Natural killer cell treated with Interleukin-12 subunit alpha and Interleukin-12 subunit beta and Interleukin-15 and Interleukin-18, amount 100 ng/mL, for 72 hours (primary cell): ENCODE measurements at regions not wholly inside any gene's neighbourhood (a gene's known extent, or its start where the extent isn't known, plus 50 kb on each side); places are given as distances from the start of the nearest gene placed in this dataset.
"Not testable (repeated sequence)": the region's sequence is repeated elsewhere in the genome, so short reads cannot be mapped to it uniquely, and the experiment has no call there.

Experiments used
- ATAC-seq, 2 donors: fragments of 150-1000 bp; cut with Tn5 transposase in 1 of 2; sonication (Bioruptor Pico), chemical (Tn5 transposase) in 1 of 2; 2 replicates each; pipeline ENCODE4 v1.10.0; 2021
- DNase-seq: peaks from one replicate; pipeline ENCODE4 v3.0.0; 2022; ENCODE audit warnings: low spot score
- H3K27ac Mint-ChIP-seq, 2 donors: 1 replicate in 1 of 2; 2 replicates in 1 of 2; pipeline ENCODE4 v1.8.0; 2022; ENCODE audit warnings: mixed read lengths in 2 of 2, mild to moderate bottlenecking in 1 of 2, moderate library complexity in 1 of 2
- H3K27me3 Mint-ChIP-seq, 2 donors: 1 replicate in 1 of 2; 2 replicates in 1 of 2; pipeline ENCODE4 v1.8.0; 2022; ENCODE audit warnings: mixed read lengths in 2 of 2
- H3K36me3 Mint-ChIP-seq: one replicate; pipeline ENCODE4 v1.8.0; 2022; ENCODE audit warnings: mixed read lengths
- H3K4me1 Mint-ChIP-seq, 2 donors: 1 replicate in 1 of 2; 2 replicates in 1 of 2; pipeline ENCODE4 v1.8.0; 2022; ENCODE audit warnings: low read depth in 2 of 2, mixed read lengths in 2 of 2, mild to moderate bottlenecking in 1 of 2
- H3K4me3 Mint-ChIP-seq: one replicate; pipeline ENCODE4 v1.8.0; 2022; ENCODE audit warnings: mixed read lengths
- H3K9me3 Mint-ChIP-seq: 2 replicates; pipeline ENCODE4 v1.8.0; 2022; ENCODE audit warnings: mixed read lengths

GRCh38 chr6:854406-855118, 161.6 kb upstream of the EXOC2 start:
- Mint-ChIP-seq H3K36me3 (no peaks in the 10 kb centered on the region), H3K9me3 (no peaks in the 10 kb centered on the region)

GRCh38 chr6:852216-852615, 159.3 kb upstream of the EXOC2 start:
- not testable (repeated sequence) for DNase-seq, H3K27ac Mint-ChIP-seq, H3K4me3 Mint-ChIP-seq, ATAC-seq, H3K36me3 Mint-ChIP-seq, H3K4me1 Mint-ChIP-seq, H3K9me3 Mint-ChIP-seq
- peaks cover 9 to 26% of the 10 kb centered on the region in 2 donors for H3K27me3 Mint-ChIP-seq

More at GRCh38 chr6:854406-855118, 161.6 kb upstream of the EXOC2 start:
- no peak for ATAC-seq
- H3K4me1 Mint-ChIP-seq: no peaks in the 10 kb centered on the region
- DNase-seq: no peak
- H3K4me3 Mint-ChIP-seq: no peak overlapping the region
- no peak overlapping the region for H3K27ac Mint-ChIP-seq
- H3K27me3 Mint-ChIP-seq: peaks cover 19 to 32% of the 10 kb centered on the region in 2 donors

GRCh38 chr6:849075-849506, 156.2 kb upstream of the EXOC2 start:
- Mint-ChIP-seq H3K9me3 (no peaks in the 10 kb centered on the region), H3K27me3 (peaks cover 14 to 26% of the 10 kb centered on the region in 2 donors), H3K27ac (no peak overlapping the region), H3K36me3 (no peaks in the 10 kb centered on the region), H3K4me1 (no peaks in the 10 kb centered on the region), H3K4me3 (no peak overlapping the region)
- no peak for DNase-seq
- ATAC-seq: no peak

GRCh38 chr6:845566-845965, 152.6 kb upstream of the EXOC2 start:
- H3K27me3 Mint-ChIP-seq: peaks cover 24 to 36% of the 10 kb centered on the region in 2 donors
- no peaks in the 10 kb centered on the region for H3K4me1 Mint-ChIP-seq
- no peak for DNase-seq
- no peaks in the 10 kb centered on the region for H3K9me3 Mint-ChIP-seq
- no peaks in the 10 kb centered on the region for H3K36me3 Mint-ChIP-seq
- H3K27ac Mint-ChIP-seq: no peak overlapping the region
- H3K4me3 Mint-ChIP-seq: no peak overlapping the region
- ATAC-seq: no peak

- H3K4me3 Mint-ChIP-seq: no peak overlapping the region
- ATAC-seq: no peak
- DNase-seq: no peak
- no peaks in the 10 kb centered on the region for H3K4me1 Mint-ChIP-seq
- H3K27ac Mint-ChIP-seq: no peak overlapping the region
- no peaks in the 10 kb centered on the region for H3K9me3 Mint-ChIP-seq
- peaks cover 25 to 39% of the 10 kb centered on the region in 2 donors for H3K27me3 Mint-ChIP-seq
- no peaks in the 10 kb centered on the region for H3K36me3 Mint-ChIP-seq
Observed at GRCh38 chr6:845101-845500, 152.2 kb upstream of the EXOC2 start.

GRCh38 chr6:842141-842540, 149.2 kb upstream of the EXOC2 start:
- ATAC-seq (no peak), DNase-seq (no peak)
- Mint-ChIP-seq H3K4me3 (no peak overlapping the region), H3K36me3 (no peaks in the 10 kb centered on the region), H3K9me3 (no peaks in the 10 kb centered on the region), H3K27me3 (peaks cover 26 to 33% of the 10 kb centered on the region in 2 donors), H3K27ac (no peak overlapping the region), H3K4me1 (no peaks in the 10 kb centered on the region)

- no peak overlapping the region for H3K4me3 Mint-ChIP-seq
- DNase-seq (no peak), ATAC-seq (no peak)
- no peak overlapping the region for H3K27ac Mint-ChIP-seq
- H3K4me1 Mint-ChIP-seq: no peaks in the 10 kb centered on the region
- no peaks in the 10 kb centered on the region for H3K9me3 Mint-ChIP-seq
- peaks cover 25 to 35% of the 10 kb centered on the region in 2 donors for H3K27me3 Mint-ChIP-seq
- no peaks in the 10 kb centered on the region for H3K36me3 Mint-ChIP-seq
Observed at GRCh38 chr6:841569-841968, 148.6 kb upstream of the EXOC2 start.

- peaks cover 2% of the 10 kb centered on the region for H3K9me3 Mint-ChIP-seq
- peaks cover 19 to 33% of the 10 kb centered on the region in 2 donors for H3K27me3 Mint-ChIP-seq
- H3K4me1 Mint-ChIP-seq: peaks cover 0 to 2% of the 10 kb centered on the region in 2 donors
- no peak for ATAC-seq
- no peak for DNase-seq
- H3K27ac Mint-ChIP-seq: no peak overlapping the region
- no peaks in the 10 kb centered on the region for H3K36me3 Mint-ChIP-seq
- H3K4me3 Mint-ChIP-seq: no peak overlapping the region
Observed at GRCh38 chr6:839201-839600, 146.3 kb upstream of the EXOC2 start.

- H3K36me3 Mint-ChIP-seq: no peaks in the 10 kb centered on the region
- H3K4me1 Mint-ChIP-seq: peaks cover 0 to 6% of the 10 kb centered on the region in 2 donors
- no peak for ATAC-seq
- DNase-seq: no peak
- H3K27ac Mint-ChIP-seq: no peak overlapping the region
- peaks cover 17 to 28% of the 10 kb centered on the region in 2 donors for H3K27me3 Mint-ChIP-seq
- H3K4me3 Mint-ChIP-seq: no peak overlapping the region
- peaks cover 7% of the 10 kb centered on the region for H3K9me3 Mint-ChIP-seq
Observed at GRCh38 chr6:837380-837779, 144.4 kb upstream of the EXOC2 start.

GRCh38 chr6:836276-836853, 143.4 kb upstream of the EXOC2 start:
- no peak for DNase-seq
- ATAC-seq: no peak
- no peak overlapping the region for H3K4me3 Mint-ChIP-seq
- H3K27ac Mint-ChIP-seq: no peak overlapping the region
- H3K36me3 Mint-ChIP-seq: no peaks in the 10 kb centered on the region
- H3K4me1 Mint-ChIP-seq: peaks cover 0 to 6% of the 10 kb centered on the region in 2 donors
- H3K27me3 Mint-ChIP-seq: peaks cover 14 to 23% of the 10 kb centered on the region in 2 donors
- H3K9me3 Mint-ChIP-seq: peaks cover 7% of the 10 kb centered on the region

GRCh38 chr6:835476-836160, 142.7 kb upstream of the EXOC2 start:
- ATAC-seq: no peak
- peaks cover 8% of the 10 kb centered on the region for H3K9me3 Mint-ChIP-seq
- H3K27me3 Mint-ChIP-seq: peaks cover 15 to 26% of the 10 kb centered on the region in 2 donors
- no peaks in the 10 kb centered on the region for H3K36me3 Mint-ChIP-seq
- no peak overlapping the region for H3K27ac Mint-ChIP-seq
- no peak overlapping the region for H3K4me3 Mint-ChIP-seq
- no peak for DNase-seq
- peaks cover 0 to 6% of the 10 kb centered on the region in 2 donors for H3K4me1 Mint-ChIP-seq

GRCh38 chr6:834866-835265, 141.9 kb upstream of the EXOC2 start:
- peaks cover 0 to 6% of the 10 kb centered on the region in 2 donors for H3K4me1 Mint-ChIP-seq
- H3K36me3 Mint-ChIP-seq: no peaks in the 10 kb centered on the region
- peaks cover 18 to 28% of the 10 kb centered on the region in 2 donors for H3K27me3 Mint-ChIP-seq
- H3K9me3 Mint-ChIP-seq: peaks cover 12% of the 10 kb centered on the region
- H3K4me3 Mint-ChIP-seq: no peak overlapping the region
- ATAC-seq: no peak
- no peak overlapping the region for H3K27ac Mint-ChIP-seq
- no peak for DNase-seq

GRCh38 chr6:834190-834589, 141.3 kb upstream of the EXOC2 start:
- H3K9me3 Mint-ChIP-seq: peaks cover 12% of the 10 kb centered on the region
- peaks cover 18 to 34% of the 10 kb centered on the region in 2 donors for H3K27me3 Mint-ChIP-seq
- ATAC-seq (no peak), DNase-seq (no peak)
- peaks cover 0 to 6% of the 10 kb centered on the region in 2 donors for H3K4me1 Mint-ChIP-seq
- no peak overlapping the region for H3K4me3 Mint-ChIP-seq
- peak overlapping the region in 1 of 2 donors; percentile 37 for H3K27ac Mint-ChIP-seq
- H3K36me3 Mint-ChIP-seq: no peaks in the 10 kb centered on the region

GRCh38 chr6:832804-833203, 139.9 kb upstream of the EXOC2 start:
- not testable (repeated sequence) for H3K4me3 Mint-ChIP-seq, H3K27ac Mint-ChIP-seq, H3K36me3 Mint-ChIP-seq, ATAC-seq, DNase-seq, H3K4me1 Mint-ChIP-seq
- Mint-ChIP-seq H3K9me3 (peaks cover 12% of the 10 kb centered on the region), H3K27me3 (peaks cover 18 to 36% of the 10 kb centered on the region in 2 donors)
